ENCODE measurements at regions not wholly inside any gene's neighbourhood (a gene's known extent, or its start where the extent isn't known, plus 50 kb on each side); places are given as distances from the start of the nearest gene placed in this dataset.

DNA sequence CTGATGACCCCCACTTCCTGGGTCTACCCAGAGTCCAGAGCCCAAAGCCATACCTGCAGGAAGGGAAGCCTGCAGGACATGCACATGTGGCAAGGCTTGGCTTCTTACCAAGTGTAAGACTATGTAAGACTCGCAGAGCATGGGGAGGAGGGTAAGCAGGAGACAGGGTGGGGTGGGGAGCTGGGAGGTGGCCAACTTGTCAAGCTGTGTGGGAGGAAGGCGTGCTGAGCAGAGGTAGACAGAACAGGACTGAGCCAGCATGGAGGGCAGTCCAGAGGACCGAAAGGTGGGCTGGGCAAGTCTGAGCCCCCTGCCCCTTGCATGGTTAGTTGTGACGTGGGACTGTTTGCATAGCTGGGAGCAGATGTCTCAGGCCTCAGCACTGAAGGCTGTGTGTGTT lies 53.4 kb upstream of the RNF24 start:
- H3K4me3 ChIP-seq: no peak overlapping the region
- intact Hi-C loops (cut with micrococcal nuclease): loop anchor here (10.0 kb wide), 1 partner anchor 54 kb away; the partner anchor contains the start of gene RNF24
- no peaks in the 10 kb centered on the region for H3K36me3 ChIP-seq
- no peak for DNase-seq
- no peak overlapping the region for H3K27ac ChIP-seq (replicated peaks)
- peaks cover 3% of the 10 kb centered on the region for H3K9me3 ChIP-seq (replicated peaks)
- H3K4me1 ChIP-seq: peaks cover 52% of the 10 kb centered on the region
- TF ChIP-seq, protein P1, sequence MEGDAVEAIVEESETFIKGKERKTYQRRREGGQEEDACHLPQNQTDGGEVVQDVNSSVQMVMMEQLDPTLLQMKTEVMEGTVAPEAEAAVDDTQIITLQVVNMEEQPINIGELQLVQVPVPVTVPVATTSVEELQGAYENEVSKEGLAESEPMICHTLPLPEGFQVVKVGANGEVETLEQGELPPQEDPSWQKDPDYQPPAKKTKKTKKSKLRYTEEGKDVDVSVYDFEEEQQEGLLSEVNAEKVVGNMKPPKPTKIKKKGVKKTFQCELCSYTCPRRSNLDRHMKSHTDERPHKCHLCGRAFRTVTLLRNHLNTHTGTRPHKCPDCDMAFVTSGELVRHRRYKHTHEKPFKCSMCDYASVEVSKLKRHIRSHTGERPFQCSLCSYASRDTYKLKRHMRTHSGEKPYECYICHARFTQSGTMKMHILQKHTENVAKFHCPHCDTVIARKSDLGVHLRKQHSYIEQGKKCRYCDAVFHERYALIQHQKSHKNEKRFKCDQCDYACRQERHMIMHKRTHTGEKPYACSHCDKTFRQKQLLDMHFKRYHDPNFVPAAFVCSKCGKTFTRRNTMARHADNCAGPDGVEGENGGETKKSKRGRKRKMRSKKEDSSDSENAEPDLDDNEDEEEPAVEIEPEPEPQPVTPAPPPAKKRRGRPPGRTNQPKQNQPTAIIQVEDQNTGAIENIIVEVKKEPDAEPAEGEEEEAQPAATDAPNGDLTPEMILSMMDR (IDR thresholded peaks at IDR 0.05; ENCODE audit: borderline replicate concordance): no peak
- no peaks in the 10 kb centered on the region for H3K27me3 ChIP-seq (ENCODE audit: low read depth)

DNA sequence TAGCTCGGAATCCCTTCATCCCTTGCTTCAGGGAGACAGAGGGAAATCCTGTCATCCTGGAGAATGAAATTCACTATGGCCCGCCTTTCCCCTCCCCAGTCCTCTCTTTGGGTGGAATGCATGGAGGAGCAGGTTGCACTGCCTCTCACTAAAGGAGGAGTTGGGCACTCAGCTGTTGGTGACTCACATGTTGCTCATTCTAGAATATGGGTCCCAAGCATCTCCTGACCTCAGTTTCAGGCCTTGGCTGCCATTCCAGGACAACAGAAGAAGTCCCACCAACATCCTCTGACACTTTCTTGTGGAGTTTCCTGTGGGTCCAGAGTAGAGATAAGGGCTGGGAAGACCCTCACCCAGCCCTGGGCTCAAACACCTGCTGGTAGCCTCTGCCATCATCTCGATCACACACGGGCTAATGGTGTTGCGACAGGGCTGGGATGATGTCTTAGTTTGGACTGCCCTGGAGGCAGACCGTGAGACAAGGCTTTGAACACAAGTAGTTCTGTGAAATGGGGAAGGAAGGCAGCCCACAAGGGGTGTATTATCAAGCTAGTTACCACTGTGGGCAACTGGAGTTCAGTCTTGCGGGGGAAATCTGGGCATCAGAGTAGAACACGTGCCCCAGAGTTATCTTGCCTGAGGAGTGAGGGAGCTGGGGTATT lies 52.4 kb upstream of the RNF24 start:
- H3K27ac ChIP-seq (replicated peaks): peak overlapping the region; percentile 6
- no peaks in the 10 kb centered on the region for H3K36me3 ChIP-seq
- H3K4me3 ChIP-seq: no peak overlapping the region
- peaks cover 62% of the 10 kb centered on the region for H3K4me1 ChIP-seq
- intact Hi-C loops (cut with micrococcal nuclease): loop anchor here (10.0 kb wide), 1 partner anchor 53 kb away; the partner anchor contains the start of gene RNF24
- H3K27me3 ChIP-seq (ENCODE audit: low read depth): no peaks in the 10 kb centered on the region
- peaks cover 3% of the 10 kb centered on the region for H3K9me3 ChIP-seq (replicated peaks)
- DNase-seq: no peak
- TF ChIP-seq, protein P1 (IDR thresholded peaks at IDR 0.05; ENCODE audit: borderline replicate concordance): no peak

DNA sequence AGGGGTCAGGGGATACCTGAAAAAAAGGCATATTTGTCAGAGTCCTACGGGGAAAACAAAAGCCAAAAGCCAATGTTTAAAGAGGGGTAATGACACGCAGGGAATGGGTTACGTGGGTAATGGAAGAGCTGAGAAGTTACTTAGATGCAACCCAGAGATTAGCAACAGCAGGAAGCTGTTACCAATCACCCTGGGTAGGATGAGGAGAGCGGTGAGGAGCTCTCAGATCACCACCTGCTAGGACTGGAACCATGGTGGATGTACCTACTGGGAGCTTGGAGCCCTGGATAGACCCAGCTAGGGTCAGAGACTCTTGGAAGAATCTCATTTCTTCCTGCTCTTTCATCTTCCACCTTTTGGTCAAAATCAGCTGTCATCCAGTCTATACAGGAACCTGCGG lies 51.2 kb upstream of the RNF24 start:
- peaks cover 3% of the 10 kb centered on the region for H3K9me3 ChIP-seq (replicated peaks)
- no peaks in the 10 kb centered on the region for H3K36me3 ChIP-seq
- H3K27ac ChIP-seq (replicated peaks): peak overlapping the region; percentile 91
- H3K27me3 ChIP-seq (ENCODE audit: low read depth): no peaks in the 10 kb centered on the region
- intact Hi-C loops (cut with micrococcal nuclease): loop anchor here (10.0 kb wide), 1 partner anchor 52 kb away; the partner anchor contains the start of gene RNF24
- H3K4me1 ChIP-seq: peaks cover 57% of the 10 kb centered on the region
- DNase-seq: no peak
- TF ChIP-seq, protein P1 (IDR thresholded peaks at IDR 0.05; ENCODE audit: borderline replicate concordance): no peak
- H3K4me3 ChIP-seq: no peak overlapping the region

DNA sequence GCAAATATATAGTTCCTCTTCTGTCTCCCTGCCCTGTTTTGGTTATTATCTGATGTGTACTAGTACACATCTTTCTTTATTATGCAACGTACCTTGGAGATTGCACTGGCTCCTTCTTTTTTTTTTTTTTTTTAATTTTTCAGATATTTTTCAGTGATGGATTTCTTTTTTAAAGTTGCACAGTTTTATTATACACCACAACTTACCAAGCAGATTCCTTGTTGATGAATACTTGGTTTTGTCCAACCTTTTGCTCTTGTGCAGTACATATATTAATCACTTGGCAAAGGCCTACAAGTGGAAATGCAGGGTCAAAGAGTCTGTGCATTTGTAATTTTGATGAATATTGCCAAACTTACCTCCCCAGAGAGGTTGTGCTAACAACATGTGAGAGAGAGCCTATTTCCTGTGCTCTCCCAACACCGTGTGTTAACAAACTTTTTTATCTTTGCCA lies 50.1 kb upstream of the RNF24 start:
- intact Hi-C loops (cut with micrococcal nuclease): loop anchor here (10.0 kb wide), 1 partner anchor 51 kb away; the partner anchor contains the start of gene RNF24
- Histone ChIP-seq H3K9me3 (replicated peaks) (no peaks in the 10 kb centered on the region), H3K36me3 (no peaks in the 10 kb centered on the region), H3K4me3 (no peak overlapping the region), H3K27me3 (ENCODE audit: low read depth) (no peaks in the 10 kb centered on the region), H3K27ac (replicated peaks) (peak overlapping the region; percentile 91), H3K4me1 (peaks cover 67% of the 10 kb centered on the region)
- TF ChIP-seq, protein P1 (IDR thresholded peaks at IDR 0.05; ENCODE audit: borderline replicate concordance): no peak
- no peak for DNase-seq
